ENCODE measurements at regions not wholly inside any gene's neighbourhood (a gene's known extent, or its start where the extent isn't known, plus 50 kb on each side); places are given as distances from the start of the nearest gene placed in this dataset.

DNA sequence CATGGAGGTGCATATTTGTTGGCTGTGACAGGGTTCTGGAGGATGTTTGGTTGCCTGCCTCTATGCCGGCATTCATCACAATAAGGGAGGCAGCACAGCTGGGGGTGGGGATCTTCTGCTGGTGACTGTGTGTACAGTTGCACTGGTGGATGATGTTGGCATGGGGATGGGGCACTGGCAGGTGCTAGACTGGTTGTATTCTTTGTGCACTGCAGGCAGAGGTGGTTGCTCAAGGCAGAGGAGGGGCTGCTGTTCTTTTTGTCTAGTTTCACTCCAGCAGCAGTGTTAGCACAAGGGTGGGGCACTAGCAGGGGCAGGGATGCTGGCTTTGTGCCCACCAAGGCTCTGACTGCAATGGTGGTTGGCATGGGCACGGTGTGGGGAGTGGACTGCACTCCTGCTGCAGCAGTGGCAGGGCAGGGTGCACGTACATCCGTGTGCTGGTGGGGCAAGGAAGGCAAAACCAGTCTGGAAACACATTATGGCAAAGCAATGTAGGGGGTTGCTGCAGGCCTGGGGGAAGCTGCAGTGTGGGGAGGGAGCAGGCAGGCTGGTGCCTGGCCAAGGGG lies 69.3 kb downstream of the ISOC1 start:
- ATAC-seq (no peak), DNase-seq (ENCODE audit: missing footprints) (no peak)
- intact Hi-C loops (cut with DNase I) = no loop called here

DNA sequence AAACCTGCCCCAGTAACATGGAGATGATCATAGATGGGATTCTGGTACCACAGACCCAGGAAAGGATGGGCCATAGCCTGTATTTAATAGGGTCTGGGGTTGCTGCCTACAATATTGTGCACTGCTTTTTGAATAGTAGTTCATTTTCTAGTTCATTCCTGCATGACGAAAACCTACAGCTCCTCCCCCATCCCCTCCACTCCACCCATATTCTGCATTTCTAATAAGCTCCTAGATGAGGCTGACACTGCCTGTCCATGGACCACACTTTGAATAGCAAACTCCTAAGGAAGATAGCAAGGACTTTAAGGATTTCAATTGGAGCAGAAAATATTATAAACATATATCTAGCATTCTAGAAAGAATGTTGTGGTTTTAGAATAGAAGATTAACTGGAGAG lies 75.5 kb downstream of the ISOC1 start:
- intact Hi-C loops (cut with DNase I) = loop anchor here (5.0 kb wide), 1 partner anchor 682 kb away; no protein-coding TSS in a partner anchor
- no peak for ATAC-seq

DNA sequence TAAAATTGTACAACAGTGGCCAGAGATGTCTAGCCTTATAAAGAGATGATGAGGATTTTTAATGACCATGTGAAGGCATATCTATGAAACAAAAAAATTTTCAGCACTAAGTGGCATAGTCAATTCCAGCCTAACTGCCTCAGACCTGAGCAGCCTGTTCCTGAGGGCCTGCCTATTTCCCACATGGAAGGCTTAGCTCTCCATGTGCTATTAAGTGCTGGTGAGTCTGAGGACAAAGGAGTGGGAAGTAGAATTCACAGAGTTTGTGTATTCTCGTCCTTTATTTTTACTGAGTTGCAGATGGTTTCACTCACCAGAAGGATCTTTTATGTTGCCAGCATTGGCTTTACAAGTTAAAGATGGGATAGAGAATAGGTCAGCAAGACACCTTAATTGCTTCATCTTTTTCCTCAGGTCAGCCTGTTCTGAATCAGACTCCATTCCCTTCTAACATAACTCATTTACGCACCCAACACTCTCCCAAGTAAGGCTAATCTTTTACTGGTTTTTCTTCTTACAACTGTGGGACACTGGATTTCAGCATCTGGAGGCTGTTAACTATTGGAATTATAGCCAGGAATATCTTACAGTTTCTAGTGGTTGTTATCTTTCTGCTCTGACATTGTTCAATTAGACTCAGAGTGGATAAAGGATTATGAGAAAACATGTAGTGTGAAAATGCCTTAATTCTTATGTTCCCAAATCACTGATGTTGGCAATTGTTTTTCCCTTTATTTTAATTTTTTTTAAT lies 76.8 kb downstream of the ISOC1 start:
- intact Hi-C loops (cut with DNase I) = loop anchor here (5.0 kb wide), 1 partner anchor 681 kb away; no protein-coding TSS in a partner anchor
- ATAC-seq (peak; percentile 21), DNase-seq (ENCODE audit: missing footprints) (no peak)

More for the DNA sequence above, 75.5 kb downstream of the ISOC1 start:
- no peak for DNase-seq (ENCODE audit: missing footprints)

DNA sequence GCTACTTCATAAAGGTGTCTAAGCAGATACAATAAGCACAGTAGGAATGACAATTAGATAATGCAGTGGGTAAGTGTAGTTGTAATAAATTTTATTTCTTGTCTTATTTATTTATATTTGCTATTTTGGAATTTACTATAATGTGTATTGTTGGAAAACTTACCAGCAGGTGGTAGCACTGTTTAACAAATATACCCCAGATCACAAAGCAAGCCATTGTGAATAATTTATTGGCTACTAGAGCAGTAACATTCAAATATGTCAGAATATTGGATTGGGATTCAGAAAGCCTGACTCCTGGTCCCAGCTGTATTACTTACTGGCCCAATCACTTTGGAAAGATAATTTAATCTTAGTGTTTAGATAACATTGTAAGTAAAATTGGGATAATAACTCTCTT lies 78.0 kb downstream of the ISOC1 start:
- ATAC-seq (peak; percentile 74), DNase-seq (ENCODE audit: missing footprints) (no peak)
- intact Hi-C loops (cut with DNase I) = loop anchor here (2.0 to 5.0 kb wide), 2 partner anchors 596 to 680 kb away; no protein-coding TSS in a partner anchor

DNA sequence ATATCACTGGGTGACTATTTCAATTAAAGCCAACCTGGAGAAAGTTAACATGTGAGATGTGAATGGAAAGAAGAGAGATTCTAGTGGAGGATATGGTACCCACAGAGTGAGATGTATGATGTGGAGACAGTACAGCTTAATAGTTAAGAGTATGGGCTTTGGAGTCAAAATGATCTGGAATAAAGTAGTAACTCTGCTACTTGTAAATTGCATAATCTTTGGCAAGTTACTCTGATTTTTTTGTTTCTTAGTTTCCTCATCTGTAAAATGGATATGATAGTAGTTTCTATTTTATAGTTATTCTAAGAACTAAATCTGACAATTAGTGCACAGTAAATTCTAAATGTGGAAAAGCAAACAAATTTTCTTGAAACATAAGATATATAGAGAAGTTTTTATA lies 79.2 kb downstream of the ISOC1 start:
- no peak for DNase-seq (ENCODE audit: missing footprints)
- ATAC-seq = no peak
- intact Hi-C loops (cut with DNase I) = loop anchor here (2.0 to 5.0 kb wide), 2 partner anchors 595 to 679 kb away; no protein-coding TSS in a partner anchor

DNA sequence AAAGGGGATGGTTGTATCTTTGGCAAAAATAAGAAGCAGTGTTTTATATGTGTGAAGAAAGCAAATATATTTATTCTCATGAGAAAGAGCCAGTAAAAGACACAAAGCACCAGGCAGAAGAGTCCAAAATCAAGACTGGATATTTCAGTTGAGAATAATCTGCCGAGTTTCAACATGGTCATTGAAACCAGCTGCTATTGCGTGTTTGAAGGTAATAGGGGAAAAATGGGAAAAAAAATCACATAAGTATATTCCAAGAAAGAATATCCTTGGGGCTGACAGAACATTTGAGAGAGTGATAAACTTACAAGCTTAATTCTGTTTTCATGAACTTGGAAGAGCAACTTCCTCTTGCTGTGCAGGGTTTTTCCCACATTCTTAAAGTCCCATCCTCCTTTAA lies 79.9 kb downstream of the ISOC1 start:
- intact Hi-C loops (cut with DNase I) = loop anchor here (5.0 kb wide), 1 partner anchor 678 kb away; no protein-coding TSS in a partner anchor
- peak; percentile 57 for ATAC-seq
- no peak for DNase-seq (ENCODE audit: missing footprints)

DNA sequence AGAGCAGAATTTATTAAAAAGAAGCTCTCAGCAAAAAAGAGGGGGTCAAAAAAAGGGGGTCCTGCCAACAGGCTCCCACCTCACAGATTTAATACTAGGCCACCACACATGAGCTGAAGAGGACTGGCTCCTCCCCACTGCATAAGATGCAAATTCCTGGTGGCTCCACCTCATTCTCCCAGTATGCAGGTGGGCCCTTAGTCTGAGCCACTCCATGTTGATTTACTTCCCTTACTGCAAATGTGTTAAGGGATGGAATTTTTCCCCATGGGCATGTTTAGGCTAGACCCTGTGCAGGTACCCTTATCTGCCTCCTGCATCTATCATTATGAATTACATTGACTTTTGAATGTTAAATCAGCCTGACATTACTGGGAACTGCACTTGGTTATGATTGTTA lies 82.9 kb downstream of the ISOC1 start:
- no peak for DNase-seq (ENCODE audit: missing footprints)
- intact Hi-C loops (cut with DNase I) = no loop called here

DNA sequence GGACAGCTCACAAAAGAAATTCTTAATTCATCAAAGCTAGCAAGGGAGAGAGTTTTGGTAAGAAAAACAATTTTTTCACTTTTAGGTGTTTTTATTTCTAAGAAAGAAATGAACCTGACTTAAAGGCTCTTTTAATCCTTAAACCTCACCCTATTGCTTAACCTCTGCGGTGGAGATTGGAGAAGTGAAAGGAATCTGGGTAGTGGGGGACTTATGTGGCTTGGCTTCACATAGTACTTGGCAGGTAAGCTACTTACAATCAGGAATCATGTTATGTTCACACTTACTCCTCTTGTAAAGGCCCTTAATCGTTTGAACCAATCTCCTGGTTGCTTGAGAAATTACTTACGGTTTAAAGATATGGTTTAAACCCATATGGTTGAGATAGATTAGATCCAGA lies 104.8 kb downstream of the ISOC1 start:
- ATAC-seq (no peak), DNase-seq (ENCODE audit: missing footprints) (no peak)
- intact Hi-C loops (cut with DNase I) = no loop called here

More for the DNA sequence above, 82.9 kb downstream of the ISOC1 start:
- no peak for ATAC-seq

DNA sequence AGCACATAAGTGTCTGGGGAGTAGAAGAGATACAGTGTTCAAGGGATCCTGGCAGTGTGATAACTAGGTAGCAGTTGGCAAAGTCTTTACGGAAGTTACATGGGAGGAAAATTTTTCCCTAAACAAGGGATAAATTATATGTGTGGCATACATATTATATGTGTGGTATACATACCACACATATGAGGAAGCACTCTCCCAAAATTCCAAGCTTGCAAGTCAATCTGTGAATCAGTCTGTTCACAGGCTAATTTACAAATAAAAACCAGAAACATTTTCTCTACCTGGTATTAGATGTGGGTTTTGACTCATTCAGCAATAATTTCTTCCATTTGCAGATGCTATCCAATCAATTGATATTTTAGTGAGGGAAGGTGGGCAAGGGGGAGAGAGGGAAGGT lies 110.0 kb downstream of the ISOC1 start:
- no peak for DNase-seq (ENCODE audit: missing footprints)
- intact Hi-C loops (cut with DNase I) = no loop called here
- no peak for ATAC-seq

DNA sequence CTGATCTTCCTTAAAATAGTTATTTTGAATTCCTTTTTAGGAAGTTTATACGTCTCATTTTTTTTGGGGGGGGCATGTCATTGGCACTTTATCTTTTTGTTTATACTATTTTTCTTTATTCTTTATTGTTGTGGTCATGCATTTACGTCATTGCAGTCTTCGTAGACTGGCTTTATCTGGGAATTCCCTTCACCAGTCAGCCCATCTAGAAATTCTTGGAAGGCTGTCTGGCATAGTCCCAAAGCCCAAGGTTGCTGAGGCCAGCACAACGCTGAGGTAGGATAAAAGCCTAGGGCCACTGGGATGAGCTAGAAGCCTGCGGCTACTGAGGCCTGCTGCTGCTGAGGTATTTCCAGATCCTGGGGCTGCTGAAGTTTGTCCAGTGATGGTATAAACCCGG lies 121.5 kb downstream of the ISOC1 start:
- intact Hi-C loops (cut with DNase I) = no loop called here
- no peak for ATAC-seq
- no peak for DNase-seq (ENCODE audit: missing footprints)

DNA sequence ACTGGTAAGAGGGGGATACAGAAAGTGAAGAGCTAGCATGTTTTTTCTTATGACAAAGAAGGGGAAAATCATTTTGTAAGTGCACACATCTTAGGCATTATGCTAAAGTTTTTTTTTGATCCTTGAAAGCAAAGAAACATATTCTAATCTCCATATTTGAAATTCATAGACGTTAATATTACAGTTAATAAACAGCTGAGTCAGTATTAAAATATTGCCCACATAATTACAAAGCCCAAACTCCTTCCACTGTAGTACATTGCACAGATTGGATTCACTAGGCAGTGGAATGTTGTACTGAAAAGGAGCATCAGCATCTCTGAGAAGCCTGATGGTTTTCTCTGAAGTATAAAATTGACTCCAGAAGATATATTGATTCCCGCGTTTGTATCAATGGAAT lies 122.6 kb downstream of the ISOC1 start:
- intact Hi-C loops (cut with DNase I) = no loop called here
- no peak for DNase-seq (ENCODE audit: missing footprints)
- ATAC-seq = no peak

DNA sequence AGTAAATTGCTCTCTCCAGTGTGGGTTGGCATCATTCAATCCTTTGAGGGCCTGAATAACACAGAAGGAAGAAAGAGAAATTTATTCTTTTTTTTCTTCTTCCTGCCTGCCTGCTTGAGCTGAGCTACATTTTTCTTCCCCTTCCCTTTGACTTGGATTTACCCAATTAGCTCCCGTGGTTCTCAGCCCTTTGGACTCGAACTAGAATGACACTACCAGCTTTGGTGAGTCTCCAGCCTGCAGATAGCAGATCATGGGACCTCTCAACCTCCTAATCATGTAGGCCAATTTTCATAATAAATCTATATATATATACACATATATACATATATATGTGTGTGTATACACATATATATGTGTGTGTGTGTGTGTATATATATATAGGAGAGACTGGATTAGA lies 128.6 kb downstream of the ISOC1 start:
- ATAC-seq (no peak), DNase-seq (ENCODE audit: missing footprints) (no peak)
- intact Hi-C loops (cut with DNase I) = no loop called here

DNA sequence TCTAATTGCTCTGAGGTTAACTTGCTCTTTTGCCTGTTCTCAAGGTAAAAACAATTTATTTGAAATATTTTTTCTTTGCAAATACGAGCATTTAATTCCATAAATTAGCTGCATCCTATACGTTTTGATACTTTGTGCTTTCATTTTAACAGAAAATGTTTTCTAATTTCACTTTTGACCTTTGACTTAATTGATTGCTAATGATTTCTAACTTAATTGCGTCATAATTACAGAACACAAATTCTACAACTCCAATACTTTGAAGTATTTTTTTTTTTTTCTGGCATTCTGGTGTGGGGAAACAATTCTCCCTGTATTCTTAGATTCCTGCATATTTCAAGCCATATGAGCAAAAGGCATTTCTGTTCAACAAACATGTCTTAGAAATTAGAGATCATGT lies 134.0 kb downstream of the ISOC1 start:
- ATAC-seq = no peak
- intact Hi-C loops (cut with DNase I) = no loop called here

DNA sequence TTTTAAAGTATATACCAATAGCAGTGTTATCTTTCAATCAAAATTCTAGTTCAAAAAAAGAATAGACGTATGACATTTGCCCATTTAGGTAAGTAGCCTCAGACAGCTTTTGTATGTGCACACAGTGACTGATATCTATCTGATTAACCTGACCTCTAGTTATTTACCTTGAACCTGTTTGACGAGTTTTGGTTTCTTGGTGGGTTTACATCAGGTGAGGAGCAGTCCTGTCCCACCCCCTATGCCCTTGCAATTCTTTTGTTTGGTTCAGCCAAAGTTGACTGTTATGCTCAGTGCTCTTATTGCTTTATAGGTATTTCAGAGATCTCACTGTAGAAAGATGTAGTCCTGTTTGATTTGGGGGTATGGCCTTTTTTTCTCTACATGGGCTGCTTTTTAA lies 147.2 kb downstream of the ISOC1 start:
- intact Hi-C loops (cut with DNase I) = no loop called here
- no peak for ATAC-seq

More for the DNA sequence above, 134.0 kb downstream of the ISOC1 start:
- no peak for DNase-seq (ENCODE audit: missing footprints)

DNA sequence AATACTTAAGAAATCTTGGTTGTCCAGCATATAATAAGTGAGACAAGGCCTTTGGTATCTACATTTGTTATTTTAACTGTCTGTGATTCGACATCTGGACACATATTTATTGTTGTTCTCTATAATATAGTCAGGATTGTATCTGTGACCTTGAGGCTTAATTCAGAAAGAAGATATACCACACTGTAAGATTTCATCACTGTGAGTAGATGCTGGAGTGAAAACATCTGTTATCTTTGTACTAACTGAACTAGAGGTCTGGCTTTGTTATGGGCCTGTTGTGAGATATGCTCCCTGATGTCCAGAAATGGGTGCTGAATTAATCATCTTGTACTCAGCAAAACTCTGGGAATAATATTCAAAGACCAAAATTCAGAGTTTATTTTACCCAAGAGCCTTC lies 148.5 kb downstream of the ISOC1 start:
- intact Hi-C loops (cut with DNase I) = no loop called here

More for the DNA sequence above, 147.2 kb downstream of the ISOC1 start:
- DNase-seq (ENCODE audit: missing footprints) = no peak

DNA sequence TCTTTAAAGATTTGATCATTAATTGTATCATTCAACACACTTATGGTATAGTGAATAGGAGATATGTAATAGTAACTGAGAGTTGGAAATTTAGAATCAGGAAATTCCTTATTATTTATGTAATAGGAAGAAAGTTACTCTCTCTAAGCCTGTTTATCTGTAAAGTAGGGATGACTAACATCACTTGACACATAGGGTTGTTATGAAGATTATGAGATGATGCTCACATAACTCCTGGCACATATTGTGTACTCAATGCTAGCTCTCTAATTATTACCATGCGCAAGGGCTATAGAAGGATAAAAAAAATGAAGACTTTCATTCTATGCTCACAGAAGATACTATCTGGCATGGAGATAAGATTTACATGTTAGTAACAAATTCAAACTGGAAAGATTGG lies 149.9 kb downstream of the ISOC1 start:
- DNase-seq (ENCODE audit: missing footprints) = no peak
- intact Hi-C loops (cut with DNase I) = no loop called here
- ATAC-seq = peak; percentile 32

More for the DNA sequence above, 148.5 kb downstream of the ISOC1 start:
- DNase-seq (ENCODE audit: missing footprints) (no peak), ATAC-seq (peak; percentile 47)

DNA sequence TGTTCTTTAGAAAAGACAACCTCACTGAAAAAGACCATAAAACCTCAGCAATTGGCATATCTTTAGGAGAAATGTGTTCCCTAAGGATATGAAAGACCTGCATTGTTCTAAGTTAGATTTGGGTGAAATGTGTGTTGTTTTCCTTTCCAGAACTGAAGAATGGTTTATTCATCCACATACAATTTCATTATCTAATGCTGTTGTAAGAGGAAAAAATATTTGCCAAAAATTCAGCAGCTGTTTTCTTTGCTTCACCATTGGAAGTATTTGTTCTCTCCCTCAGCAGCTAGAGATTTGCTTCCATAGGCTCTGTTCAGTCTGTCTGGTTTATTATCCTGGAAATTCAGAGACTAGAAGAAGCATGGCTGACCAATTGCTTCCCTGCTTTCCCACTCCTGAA lies 150.9 kb downstream of the ISOC1 start:
- DNase-seq (ENCODE audit: missing footprints) (no peak), ATAC-seq (peak; percentile 79)
- intact Hi-C loops (cut with DNase I) = no loop called here

DNA sequence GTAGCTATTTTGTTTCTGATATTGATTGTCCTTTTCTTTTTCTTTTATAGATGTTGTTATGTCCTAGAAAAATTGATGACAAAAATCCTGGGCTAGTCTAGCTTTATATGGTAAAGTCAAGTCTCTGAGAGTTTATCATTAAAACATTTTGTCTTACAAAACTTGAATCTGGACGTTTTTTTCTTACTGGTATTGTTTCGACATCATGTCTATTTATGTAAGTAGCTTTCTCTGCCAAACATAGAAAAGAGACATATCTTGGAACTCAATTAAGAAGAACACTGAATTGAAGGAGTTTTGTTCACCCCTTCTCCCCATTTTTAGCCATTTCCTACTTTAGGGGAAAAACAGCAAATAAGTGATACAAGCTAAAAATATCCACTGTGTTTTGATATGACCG lies 151.5 kb downstream of the ISOC1 start:
- DNase-seq (ENCODE audit: missing footprints) = no peak
- intact Hi-C loops (cut with DNase I) = no loop called here
- peak; percentile 37 for ATAC-seq

DNA sequence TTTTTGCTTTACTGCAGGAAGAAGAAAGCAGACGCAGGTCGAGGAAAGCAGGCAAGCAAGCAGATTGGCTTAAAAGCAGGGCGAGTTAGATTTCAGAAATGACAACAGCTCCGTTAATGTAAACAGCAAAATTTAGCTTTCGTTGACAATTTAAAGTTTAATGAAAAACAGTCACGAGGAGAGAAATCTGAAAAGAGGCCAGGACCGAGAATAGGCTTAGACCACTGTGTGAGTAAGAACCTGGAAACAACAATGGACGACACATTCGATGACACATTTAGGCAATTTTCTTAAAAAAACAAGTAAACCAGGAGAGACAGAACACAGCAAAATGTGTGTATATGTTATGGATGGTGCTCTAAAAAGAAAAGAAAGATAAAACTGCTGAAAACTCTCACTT lies 155.3 kb downstream of the ISOC1 start:
- intact Hi-C loops (cut with DNase I) = no loop called here
- no peak for ATAC-seq
- no peak for DNase-seq (ENCODE audit: missing footprints)

DNA sequence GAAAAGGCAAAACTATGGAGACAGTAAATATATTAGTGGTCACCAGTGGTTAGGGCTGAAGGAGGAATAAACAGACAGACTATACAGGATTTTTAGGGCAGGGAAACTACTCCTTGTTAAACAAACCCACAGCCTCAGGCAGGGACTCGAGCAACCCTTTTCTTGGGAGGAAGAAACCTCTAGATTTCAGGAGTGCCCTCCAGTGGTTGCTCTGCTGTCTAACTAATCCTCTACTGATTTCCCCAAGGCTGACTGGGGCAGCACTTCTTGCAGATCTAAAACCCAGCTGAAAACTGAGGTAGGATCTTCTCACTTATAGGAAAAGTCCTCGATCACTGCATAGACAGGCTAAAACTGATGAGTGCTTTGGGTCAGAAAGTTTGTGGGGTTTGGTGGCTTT lies 176.8 kb downstream of the ISOC1 start:
- ATAC-seq = no peak
- intact Hi-C loops (cut with DNase I) = no loop called here

More for the DNA sequence above, 176.8 kb downstream of the ISOC1 start:
- DNase-seq (ENCODE audit: missing footprints) = no peak

Data from Right ventricle myocardium inferior (tissue), 1 donor.